ENCODE measurements at regions not wholly inside any gene's neighbourhood (a gene's known extent, or its start where the extent isn't known, plus 50 kb on each side); places are given as distances from the start of the nearest gene placed in this dataset.

DNA sequence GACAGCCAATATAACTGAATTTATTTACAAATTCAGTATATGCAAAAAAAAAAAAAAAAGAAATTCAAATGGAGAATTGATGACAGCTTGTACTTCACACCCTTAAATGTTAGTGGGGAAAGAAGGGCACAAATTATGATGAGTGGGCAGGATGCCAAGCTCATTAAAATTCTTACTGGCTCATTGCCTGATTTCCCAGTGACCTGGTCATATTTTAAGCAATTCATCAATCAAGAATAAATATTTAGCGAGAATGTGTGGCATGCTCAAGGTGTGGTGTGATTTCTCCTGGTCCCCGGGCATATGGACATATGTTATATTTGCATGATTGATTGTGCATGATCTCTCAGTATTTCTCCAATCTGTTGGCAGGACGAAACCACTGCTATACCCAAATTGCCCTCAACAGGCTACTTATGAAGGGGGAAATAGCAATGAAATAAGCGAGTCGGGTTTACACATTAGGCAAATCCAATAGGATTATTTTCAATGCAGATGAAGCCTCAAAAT is 883.0 kb downstream of the LRRTM4 start:
- TF ChIP-seq, protein P1, sequence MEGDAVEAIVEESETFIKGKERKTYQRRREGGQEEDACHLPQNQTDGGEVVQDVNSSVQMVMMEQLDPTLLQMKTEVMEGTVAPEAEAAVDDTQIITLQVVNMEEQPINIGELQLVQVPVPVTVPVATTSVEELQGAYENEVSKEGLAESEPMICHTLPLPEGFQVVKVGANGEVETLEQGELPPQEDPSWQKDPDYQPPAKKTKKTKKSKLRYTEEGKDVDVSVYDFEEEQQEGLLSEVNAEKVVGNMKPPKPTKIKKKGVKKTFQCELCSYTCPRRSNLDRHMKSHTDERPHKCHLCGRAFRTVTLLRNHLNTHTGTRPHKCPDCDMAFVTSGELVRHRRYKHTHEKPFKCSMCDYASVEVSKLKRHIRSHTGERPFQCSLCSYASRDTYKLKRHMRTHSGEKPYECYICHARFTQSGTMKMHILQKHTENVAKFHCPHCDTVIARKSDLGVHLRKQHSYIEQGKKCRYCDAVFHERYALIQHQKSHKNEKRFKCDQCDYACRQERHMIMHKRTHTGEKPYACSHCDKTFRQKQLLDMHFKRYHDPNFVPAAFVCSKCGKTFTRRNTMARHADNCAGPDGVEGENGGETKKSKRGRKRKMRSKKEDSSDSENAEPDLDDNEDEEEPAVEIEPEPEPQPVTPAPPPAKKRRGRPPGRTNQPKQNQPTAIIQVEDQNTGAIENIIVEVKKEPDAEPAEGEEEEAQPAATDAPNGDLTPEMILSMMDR (IDR thresholded peaks at IDR 0.05), result no peak
- TF ChIP-seq POLR2A (IDR thresholded peaks at IDR 0.05), result no peak
